ENCODE measurements at regions not wholly inside any gene's neighbourhood (a gene's known extent, or its start where the extent isn't known, plus 50 kb on each side); places are given as distances from the start of the nearest gene placed in this dataset.

DNA sequence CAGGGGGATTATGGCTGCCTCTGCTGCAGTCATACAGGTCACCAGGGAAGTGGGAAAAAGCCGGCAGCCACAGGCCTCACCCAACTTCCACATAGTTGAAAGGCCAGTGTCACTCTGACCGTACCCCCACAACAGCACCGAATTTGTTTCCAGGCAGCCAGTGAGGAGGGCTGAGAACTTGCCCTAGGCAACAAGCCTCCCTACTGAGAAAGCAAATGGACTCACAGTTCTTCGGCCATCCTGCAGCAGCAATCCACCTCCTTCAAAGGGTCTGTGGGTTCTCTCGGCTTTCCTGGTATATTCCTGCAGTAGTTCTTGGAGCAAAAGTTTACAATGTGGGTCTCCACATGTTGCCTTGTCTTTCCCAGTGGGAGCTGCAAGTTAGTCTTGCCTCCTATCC is 251.3 kb downstream of the ETNK1 start:
- Histone ChIP-seq H3K9me2 (ENCODE audit: insufficient read depth) (peaks cover 10% of the 10 kb centered on the region; the same call in 1 of the 2 replicates), H3K36me3 (ENCODE audit: insufficient read depth) (no peaks in the 10 kb centered on the region), H3F3A (replicated peaks; ENCODE audit: low read depth) (no peaks in the 10 kb centered on the region), H2AFZ (no peak overlapping the region), H3K79me2 (replicated peaks; ENCODE audit: insufficient read depth) (no peaks in the 10 kb centered on the region), H3K4me2 (no peak overlapping the region), H3K27me3 (ENCODE audit: insufficient read depth) (no peaks in the 10 kb centered on the region), H4K20me1 (replicated peaks; ENCODE audit: insufficient read depth) (no peaks in the 10 kb centered on the region), H3K4me3 (no peak overlapping the region), H3K27ac (ENCODE audit: low read depth) (no peak overlapping the region), H3K4me1 (ENCODE audit: insufficient read depth) (no peaks in the 10 kb centered on the region)
- Mint-ChIP-seq H3K4me3 (no peak overlapping the region), H3K27ac (no peak overlapping the region), H3K4me1 (no peaks in the 10 kb centered on the region), H3K9me3 (peaks cover 2% of the 10 kb centered on the region; the same call in 1 of the 3 replicates), H3K36me3 (ENCODE audit: low read depth) (no peaks in the 10 kb centered on the region; the same call in 2 of the 3 replicates), H3K27me3 (ENCODE audit: insufficient read depth, low read depth, poor library complexity) (peaks cover 7% of the 10 kb centered on the region)
- TF ChIP-seq CREB1 (CRISPR knock-in tag; IDR thresholded peaks at IDR 0.05; ENCODE audit: low read depth) (no peak), POLR2AphosphoS5 (IDR thresholded peaks at IDR 0.05; ENCODE audit: low read depth) (no peak), EZH2phosphoT487 (IDR thresholded peaks at IDR 0.05; ENCODE audit: unreplicated experiment) (no peak), STAT1 (IDR thresholded peaks at IDR 0.05; ENCODE audit: unreplicated experiment) (no peak), ZNF114 (CRISPR knock-in tag; IDR thresholded peaks at IDR 0.05) (no peak), NANOG (IDR thresholded peaks at IDR 0.05; ENCODE audit: borderline replicate concordance) (no peak), JUNB (IDR thresholded peaks at IDR 0.05; ENCODE audit: unreplicated experiment) (no peak), ZNF331 (CRISPR knock-in tag; IDR thresholded peaks at IDR 0.05; ENCODE audit: low read depth) (no peak), EZH2 (IDR thresholded peaks at IDR 0.05; ENCODE audit: low read depth, unreplicated experiment) (no peak)
- TF ChIP-seq, protein P1, sequence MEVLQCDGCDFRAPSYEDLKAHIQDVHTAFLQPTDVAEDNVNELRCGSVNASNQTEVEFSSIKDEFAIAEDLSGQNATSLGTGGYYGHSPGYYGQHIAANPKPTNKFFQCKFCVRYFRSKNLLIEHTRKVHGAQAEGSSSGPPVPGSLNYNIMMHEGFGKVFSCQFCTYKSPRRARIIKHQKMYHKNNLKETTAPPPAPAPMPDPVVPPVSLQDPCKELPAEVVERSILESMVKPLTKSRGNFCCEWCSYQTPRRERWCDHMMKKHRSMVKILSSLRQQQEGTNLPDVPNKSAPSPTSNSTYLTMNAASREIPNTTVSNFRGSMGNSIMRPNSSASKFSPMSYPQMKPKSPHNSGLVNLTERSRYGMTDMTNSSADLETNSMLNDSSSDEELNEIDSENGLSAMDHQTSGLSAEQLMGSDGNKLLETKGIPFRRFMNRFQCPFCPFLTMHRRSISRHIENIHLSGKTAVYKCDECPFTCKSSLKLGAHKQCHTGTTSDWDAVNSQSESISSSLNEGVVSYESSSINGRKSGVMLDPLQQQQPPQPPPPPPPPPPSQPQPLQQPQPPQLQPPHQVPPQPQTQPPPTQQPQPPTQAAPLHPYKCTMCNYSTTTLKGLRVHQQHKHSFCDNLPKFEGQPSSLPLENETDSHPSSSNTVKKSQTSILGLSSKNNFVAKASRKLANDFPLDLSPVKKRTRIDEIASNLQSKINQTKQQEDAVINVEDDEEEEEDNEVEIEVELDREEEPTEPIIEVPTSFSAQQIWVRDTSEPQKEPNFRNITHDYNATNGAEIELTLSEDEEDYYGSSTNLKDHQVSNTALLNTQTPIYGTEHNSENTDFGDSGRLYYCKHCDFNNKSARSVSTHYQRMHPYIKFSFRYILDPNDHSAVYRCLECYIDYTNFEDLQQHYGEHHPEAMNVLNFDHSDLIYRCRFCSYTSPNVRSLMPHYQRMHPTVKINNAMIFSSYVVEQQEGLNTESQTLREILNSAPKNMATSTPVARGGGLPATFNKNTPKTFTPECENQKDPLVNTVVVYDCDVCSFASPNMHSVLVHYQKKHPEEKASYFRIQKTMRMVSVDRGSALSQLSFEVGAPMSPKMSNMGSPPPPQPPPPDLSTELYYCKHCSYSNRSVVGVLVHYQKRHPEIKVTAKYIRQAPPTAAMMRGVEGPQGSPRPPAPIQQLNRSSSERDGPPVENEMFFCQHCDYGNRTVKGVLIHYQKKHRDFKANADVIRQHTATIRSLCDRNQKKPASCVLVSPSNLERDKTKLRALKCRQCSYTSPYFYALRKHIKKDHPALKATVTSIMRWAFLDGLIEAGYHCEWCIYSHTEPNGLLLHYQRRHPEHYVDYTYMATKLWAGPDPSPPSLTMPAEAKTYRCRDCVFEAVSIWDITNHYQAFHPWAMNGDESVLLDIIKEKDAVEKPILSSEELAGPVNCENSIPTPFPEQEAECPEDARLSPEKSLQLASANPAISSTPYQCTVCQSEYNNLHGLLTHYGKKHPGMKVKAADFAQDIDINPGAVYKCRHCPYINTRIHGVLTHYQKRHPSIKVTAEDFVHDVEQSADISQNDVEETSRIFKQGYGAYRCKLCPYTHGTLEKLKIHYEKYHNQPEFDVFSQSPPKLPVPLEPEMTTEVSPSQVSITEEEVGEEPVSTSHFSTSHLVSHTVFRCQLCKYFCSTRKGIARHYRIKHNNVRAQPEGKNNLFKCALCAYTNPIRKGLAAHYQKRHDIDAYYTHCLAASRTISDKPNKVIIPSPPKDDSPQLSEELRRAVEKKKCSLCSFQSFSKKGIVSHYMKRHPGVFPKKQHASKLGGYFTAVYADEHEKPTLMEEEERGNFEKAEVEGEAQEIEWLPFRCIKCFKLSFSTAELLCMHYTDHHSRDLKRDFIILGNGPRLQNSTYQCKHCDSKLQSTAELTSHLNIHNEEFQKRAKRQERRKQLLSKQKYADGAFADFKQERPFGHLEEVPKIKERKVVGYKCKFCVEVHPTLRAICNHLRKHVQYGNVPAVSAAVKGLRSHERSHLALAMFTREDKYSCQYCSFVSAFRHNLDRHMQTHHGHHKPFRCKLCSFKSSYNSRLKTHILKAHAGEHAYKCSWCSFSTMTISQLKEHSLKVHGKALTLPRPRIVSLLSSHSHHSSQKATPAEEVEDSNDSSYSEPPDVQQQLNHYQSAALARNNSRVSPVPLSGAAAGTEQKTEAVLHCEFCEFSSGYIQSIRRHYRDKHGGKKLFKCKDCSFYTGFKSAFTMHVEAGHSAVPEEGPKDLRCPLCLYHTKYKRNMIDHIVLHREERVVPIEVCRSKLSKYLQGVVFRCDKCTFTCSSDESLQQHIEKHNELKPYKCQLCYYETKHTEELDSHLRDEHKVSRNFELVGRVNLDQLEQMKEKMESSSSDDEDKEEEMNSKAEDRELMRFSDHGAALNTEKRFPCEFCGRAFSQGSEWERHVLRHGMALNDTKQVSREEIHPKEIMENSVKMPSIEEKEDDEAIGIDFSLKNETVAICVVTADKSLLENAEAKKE (CRISPR knock-in tag; IDR thresholded peaks at IDR 0.05) = no peak
- TF ChIP-seq, protein P2, sequence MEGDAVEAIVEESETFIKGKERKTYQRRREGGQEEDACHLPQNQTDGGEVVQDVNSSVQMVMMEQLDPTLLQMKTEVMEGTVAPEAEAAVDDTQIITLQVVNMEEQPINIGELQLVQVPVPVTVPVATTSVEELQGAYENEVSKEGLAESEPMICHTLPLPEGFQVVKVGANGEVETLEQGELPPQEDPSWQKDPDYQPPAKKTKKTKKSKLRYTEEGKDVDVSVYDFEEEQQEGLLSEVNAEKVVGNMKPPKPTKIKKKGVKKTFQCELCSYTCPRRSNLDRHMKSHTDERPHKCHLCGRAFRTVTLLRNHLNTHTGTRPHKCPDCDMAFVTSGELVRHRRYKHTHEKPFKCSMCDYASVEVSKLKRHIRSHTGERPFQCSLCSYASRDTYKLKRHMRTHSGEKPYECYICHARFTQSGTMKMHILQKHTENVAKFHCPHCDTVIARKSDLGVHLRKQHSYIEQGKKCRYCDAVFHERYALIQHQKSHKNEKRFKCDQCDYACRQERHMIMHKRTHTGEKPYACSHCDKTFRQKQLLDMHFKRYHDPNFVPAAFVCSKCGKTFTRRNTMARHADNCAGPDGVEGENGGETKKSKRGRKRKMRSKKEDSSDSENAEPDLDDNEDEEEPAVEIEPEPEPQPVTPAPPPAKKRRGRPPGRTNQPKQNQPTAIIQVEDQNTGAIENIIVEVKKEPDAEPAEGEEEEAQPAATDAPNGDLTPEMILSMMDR (conservative IDR thresholded peaks at IDR 0.05; ENCODE audit: low read depth in 2 of 2) = no peak
- TF ChIP-seq, protein P3, sequence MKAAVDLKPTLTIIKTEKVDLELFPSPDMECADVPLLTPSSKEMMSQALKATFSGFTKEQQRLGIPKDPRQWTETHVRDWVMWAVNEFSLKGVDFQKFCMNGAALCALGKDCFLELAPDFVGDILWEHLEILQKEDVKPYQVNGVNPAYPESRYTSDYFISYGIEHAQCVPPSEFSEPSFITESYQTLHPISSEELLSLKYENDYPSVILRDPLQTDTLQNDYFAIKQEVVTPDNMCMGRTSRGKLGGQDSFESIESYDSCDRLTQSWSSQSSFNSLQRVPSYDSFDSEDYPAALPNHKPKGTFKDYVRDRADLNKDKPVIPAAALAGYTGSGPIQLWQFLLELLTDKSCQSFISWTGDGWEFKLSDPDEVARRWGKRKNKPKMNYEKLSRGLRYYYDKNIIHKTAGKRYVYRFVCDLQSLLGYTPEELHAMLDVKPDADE (IDR thresholded peaks at IDR 0.05) = no peak
- TF ChIP-seq, protein P4, sequence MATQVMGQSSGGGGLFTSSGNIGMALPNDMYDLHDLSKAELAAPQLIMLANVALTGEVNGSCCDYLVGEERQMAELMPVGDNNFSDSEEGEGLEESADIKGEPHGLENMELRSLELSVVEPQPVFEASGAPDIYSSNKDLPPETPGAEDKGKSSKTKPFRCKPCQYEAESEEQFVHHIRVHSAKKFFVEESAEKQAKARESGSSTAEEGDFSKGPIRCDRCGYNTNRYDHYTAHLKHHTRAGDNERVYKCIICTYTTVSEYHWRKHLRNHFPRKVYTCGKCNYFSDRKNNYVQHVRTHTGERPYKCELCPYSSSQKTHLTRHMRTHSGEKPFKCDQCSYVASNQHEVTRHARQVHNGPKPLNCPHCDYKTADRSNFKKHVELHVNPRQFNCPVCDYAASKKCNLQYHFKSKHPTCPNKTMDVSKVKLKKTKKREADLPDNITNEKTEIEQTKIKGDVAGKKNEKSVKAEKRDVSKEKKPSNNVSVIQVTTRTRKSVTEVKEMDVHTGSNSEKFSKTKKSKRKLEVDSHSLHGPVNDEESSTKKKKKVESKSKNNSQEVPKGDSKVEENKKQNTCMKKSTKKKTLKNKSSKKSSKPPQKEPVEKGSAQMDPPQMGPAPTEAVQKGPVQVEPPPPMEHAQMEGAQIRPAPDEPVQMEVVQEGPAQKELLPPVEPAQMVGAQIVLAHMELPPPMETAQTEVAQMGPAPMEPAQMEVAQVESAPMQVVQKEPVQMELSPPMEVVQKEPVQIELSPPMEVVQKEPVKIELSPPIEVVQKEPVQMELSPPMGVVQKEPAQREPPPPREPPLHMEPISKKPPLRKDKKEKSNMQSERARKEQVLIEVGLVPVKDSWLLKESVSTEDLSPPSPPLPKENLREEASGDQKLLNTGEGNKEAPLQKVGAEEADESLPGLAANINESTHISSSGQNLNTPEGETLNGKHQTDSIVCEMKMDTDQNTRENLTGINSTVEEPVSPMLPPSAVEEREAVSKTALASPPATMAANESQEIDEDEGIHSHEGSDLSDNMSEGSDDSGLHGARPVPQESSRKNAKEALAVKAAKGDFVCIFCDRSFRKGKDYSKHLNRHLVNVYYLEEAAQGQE (IDR thresholded peaks at IDR 0.05; ENCODE audit: unreplicated experiment) = no peak
- ATAC-seq = no peak
- no peak for DNase-seq (ENCODE audit: low spot score)

Data from GM23338 (cell line).